Hepatocyte (in vitro differentiated cells): ENCODE measurements at regions not wholly inside any gene's neighbourhood (a gene's known extent, or its start where the extent isn't known, plus 50 kb on each side); places are given as distances from the start of the nearest gene placed in this dataset.

Source experiments
- CTCF ChIP-seq: fragments of 200-600 bp; sonication (generic); IDR thresholded peaks from 2 replicates; pipeline ENCODE4 v1.5.1; 2016; ENCODE audit warnings: antibody characterized with exemption, mild to moderate bottlenecking; ENCODE audit not compliant: poor library complexity
- EZH2 ChIP-seq: fragments of 200-600 bp; sonication (generic); IDR thresholded peaks from 2 replicates; pipeline ENCODE4 v1.6.1; 2016; ENCODE audit warnings: antibody characterized with exemption, mild to moderate bottlenecking, borderline replicate concordance
- EZH2phosphoT487 ChIP-seq: fragments of 200-600 bp; sonication (generic); IDR thresholded peaks from one replicate; pipeline ENCODE4 v1.6.1; 2018; ENCODE audit warnings: antibody characterized with exemption, mild to moderate bottlenecking, low read depth, moderate library complexity; ENCODE audit not compliant: unreplicated experiment, severe bottlenecking

GRCh38 chr4:91681091-91681490, 622.7 kb upstream of the GRID2 start:
- TF ChIP-seq CTCF (no peak), EZH2 (no peak), EZH2phosphoT487 (no peak)
